OCI-LY7 (cell line): ENCODE measurements at regions not wholly inside any gene's neighbourhood (a gene's known extent, or its start where the extent isn't known, plus 50 kb on each side); places are given as distances from the start of the nearest gene placed in this dataset.

Source experiments
- CTCF ChIP-seq: fragments of 200-600 bp; sonication (generic); conservative IDR thresholded peaks from 2 replicates; pipeline ENCODE4 v1.5.1; 2014; ENCODE audit warnings: mild to moderate bottlenecking, antibody characterized with exemption, low read length, moderate library complexity, mixed read lengths
- EZH2phosphoT487 ChIP-seq: fragments of 200-600 bp; sonication (generic); IDR thresholded peaks from 2 replicates; pipeline ENCODE4 v1.6.1; 2018; ENCODE audit warnings: low read depth, borderline replicate concordance, mild to moderate bottlenecking, mixed run types, antibody characterized with exemption, low read length, moderate library complexity, mixed read lengths

GRCh38 chr7:52786174-52786573 lies 249.3 kb upstream of the POM121L12 start:
- no peak for TF ChIP-seq CTCF
- TF ChIP-seq EZH2phosphoT487, result no peak
